H1 (cell line): ENCODE measurements at regions not wholly inside any gene's neighbourhood (a gene's known extent, or its start where the extent isn't known, plus 50 kb on each side); places are given as distances from the start of the nearest gene placed in this dataset.

ENCODE experiments used
- JUND ChIP-seq: IDR thresholded peaks from 2 replicates; pipeline ENCODE4 v1.6.1; 2011; ENCODE audit warnings: mild to moderate bottlenecking, improper control_type of control experiment, low read length

- no peak for TF ChIP-seq JUND
Observed at GRCh38 chr7:131111081-131111576, 216.5 kb upstream of the MKLN1 start (continued).
